COLO668 (cell line): ENCODE measurements at regions not wholly inside any gene's neighbourhood (a gene's known extent, or its start where the extent isn't known, plus 50 kb on each side); places are given as distances from the start of the nearest gene placed in this dataset.

Experiments used
- DNase-seq: peaks from one replicate; lab custom pipeline; 2025; ENCODE audit not compliant: unreplicated experiment; lab: John Stamatoyannopoulos, UW

- DNase-seq = no peak
Observed at GRCh38 chr13:76523740-76524340, 362.4 kb downstream of the KCTD12 start.

- peak; percentile 35 for DNase-seq
Observed at GRCh38 chr13:76522083-76522755, 364.0 kb downstream of the KCTD12 start.

GRCh38 chr13:76519685-76520084 is 366.5 kb downstream of the KCTD12 start:
- no peak for DNase-seq

GRCh38 chr13:76516586-76516985 is 369.6 kb downstream of the KCTD12 start:
- no peak for DNase-seq

DNA sequence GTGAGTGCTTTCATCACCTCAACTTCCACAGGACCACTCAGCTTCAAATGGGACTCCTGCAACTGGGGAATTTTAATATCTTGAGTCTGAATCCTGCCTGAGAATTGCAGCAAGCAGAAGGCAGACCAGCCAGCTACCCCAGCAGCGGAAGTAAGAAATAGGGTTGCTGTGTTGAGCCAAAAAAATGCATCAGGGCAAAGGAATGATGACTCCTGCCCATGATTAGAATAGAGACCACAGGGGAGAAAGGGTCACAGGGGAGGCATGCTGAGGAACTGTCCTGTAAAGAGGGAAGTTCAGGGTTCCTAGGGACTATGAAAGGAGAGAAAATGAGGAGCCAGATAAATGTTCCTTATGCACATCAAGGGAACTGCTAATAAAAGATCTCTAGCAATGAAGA is 370.2 kb downstream of the KCTD12 start:
- no peak for DNase-seq

GRCh38 chr13:76512721-76513145 is 373.5 kb downstream of the KCTD12 start:
- peak; percentile 66 for DNase-seq

DNA sequence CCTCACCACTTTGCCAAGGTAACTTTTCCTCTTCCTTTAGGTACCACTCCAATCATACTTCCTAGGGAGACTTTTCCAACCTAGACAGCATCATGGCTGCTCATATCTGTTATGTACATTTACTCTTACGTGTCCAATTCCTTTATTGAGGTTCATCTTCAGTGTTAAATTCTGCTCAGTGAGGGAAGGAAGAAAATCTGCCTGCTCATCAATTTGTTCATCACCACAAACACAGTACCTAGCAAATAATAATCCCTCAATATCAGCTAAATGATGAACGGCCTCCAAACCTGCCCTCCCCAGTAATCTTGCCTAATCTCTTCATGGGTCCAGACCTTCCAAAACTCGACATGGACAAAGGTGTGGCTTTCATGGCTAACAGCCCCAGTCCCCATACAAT is 380.8 kb downstream of the KCTD12 start:
- no peak for DNase-seq

DNA sequence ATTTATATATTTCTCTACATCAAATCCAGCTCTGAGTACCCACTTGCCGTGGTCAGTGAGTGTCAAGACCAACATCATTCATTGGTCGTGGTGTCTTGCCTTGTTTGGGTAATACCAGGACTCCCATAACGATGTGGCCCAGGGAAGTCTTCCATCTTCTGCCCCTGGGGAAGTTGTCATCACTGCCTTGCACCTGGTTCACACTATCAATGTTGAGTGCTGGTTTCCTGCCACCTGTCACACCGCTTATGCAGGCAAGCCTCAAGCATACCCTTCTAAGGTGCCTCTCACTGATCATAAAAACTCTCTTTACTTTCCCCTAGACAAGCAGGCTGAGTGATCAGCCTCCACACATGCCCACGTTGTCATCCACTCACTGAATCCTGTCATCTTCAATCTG is 382.4 kb downstream of the KCTD12 start:
- DNase-seq = peak; percentile 93

GRCh38 chr13:76503291-76503690 is 382.9 kb downstream of the KCTD12 start:
- no peak for DNase-seq

DNA sequence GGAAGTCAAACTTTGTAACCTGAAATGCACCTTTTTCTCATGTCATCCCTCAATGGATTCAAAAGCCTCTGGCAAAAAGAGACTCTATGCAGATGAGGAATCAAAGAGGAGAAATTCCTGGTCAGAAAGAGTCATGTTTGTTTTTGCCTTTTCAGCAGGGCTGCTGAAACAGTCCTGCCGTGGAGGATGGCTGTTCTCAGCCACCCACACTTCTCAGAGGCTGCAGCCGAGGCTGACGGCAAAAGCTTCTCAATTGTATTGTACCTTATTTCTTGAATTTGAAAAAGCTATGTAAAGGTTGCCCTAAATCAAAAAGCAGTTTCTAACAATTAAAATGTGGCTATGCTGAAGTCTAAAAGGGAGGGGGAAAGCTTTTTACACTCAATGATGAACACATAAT is 385.3 kb downstream of the KCTD12 start:
- no peak for DNase-seq

GRCh38 chr13:76499891-76500290 is 386.3 kb downstream of the KCTD12 start:
- no peak for DNase-seq

- DNase-seq = no peak
Observed at GRCh38 chr13:76489274-76489673, 396.9 kb downstream of the KCTD12 start.

DNA sequence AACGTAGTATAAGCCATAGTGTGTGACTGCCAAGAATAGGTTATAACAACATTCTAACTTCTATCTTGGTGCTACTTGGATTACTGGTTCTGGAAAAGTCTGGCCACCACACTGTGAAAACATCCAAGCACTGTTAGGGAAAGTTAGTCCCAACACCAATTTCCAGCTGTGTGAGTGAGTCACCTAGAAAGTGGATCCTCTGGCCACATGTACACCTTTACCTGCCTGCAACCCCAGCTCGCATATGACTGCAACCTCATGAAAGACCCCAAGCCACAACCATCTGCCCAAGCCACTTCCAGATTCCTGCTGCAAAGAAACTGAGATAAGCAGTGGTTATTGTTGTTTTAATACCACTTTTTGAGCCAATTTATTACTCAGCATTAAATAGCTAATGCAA is 404.5 kb downstream of the KCTD12 start:
- no peak for DNase-seq

- DNase-seq = no peak
Observed at GRCh38 chr13:76474966-76475365, 411.2 kb downstream of the KCTD12 start.

GRCh38 chr13:76474356-76474755 is 411.8 kb downstream of the KCTD12 start:
- DNase-seq = no peak

DNA sequence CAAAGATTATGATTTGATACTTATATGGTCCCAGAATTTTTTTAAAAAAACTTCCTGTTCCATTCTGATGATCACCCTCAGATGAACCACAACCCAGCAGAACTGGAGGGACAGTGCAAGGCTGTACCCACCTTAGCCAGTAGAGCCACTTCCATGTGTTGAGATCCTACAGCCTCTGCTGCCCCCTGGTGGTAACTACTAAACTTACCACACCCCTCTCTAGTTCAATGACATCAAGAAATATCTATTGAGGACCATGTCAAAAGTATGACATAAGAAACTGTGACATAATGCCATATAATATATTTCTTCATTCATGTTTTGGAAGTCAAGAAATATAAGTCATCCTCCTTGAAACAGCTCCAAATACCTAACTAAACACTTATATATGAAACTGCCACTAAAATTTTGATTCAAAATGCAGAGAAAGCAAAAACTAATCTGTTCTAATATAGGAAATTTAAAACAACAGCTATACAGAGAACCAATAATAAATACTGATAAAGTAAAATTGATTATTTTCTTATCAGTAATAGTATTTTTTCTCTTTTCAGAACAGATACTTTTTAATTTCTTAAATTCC is 412.6 kb downstream of the KCTD12 start:
- peak; percentile 90 for DNase-seq

GRCh38 chr13:76472916-76473315 is 413.3 kb downstream of the KCTD12 start:
- DNase-seq = no peak

DNA sequence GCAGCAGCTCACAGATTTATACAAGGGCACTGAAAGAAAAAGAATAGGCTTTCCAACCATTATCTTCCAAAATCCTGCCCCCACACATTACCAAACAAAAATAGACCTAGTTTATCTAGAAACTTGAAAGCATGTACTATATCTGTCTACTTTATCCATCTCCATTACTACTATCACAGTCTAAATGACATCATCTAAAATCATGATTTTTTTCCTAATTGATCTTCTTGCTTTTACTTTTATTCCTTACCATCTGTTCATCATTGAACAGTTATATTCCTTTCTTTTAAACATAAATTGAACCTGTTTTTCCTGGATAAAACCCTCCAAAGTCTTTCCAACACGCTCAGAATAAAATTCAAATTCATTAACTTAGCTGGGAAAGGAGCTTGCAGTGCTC is 414.7 kb downstream of the KCTD12 start:
- DNase-seq = no peak

- no peak for DNase-seq
Observed at GRCh38 chr13:76470991-76471390, 415.2 kb downstream of the KCTD12 start.

GRCh38 chr13:76466043-76466442 is 420.2 kb downstream of the KCTD12 start:
- DNase-seq = no peak

- DNase-seq = no peak
Observed at GRCh38 chr13:76463314-76463713, 422.9 kb downstream of the KCTD12 start.

DNA sequence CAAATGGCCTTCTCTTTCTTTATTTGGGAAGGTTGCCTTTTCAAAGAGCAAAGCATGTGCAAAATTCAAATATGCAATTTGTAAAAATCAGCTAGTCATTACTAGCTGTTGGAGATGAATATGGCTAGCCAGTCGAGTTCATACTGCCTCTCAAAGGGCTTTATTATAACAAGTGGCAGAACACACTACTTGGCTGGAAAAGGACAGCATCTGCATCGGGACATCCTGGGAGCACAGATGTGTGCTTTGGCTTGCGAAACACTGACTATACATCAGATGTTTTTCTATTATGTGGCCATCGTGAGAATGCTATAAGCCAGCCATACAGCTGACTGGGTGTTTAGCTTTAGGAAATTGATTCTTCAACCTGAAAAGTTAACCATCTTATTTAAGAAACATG is 424.2 kb downstream of the KCTD12 start:
- no peak for DNase-seq

GRCh38 chr13:76461484-76461883 is 424.7 kb downstream of the KCTD12 start:
- no peak for DNase-seq
